ENCODE measurements at regions not wholly inside any gene's neighbourhood (a gene's known extent, or its start where the extent isn't known, plus 50 kb on each side); places are given as distances from the start of the nearest gene placed in this dataset.

DNA sequence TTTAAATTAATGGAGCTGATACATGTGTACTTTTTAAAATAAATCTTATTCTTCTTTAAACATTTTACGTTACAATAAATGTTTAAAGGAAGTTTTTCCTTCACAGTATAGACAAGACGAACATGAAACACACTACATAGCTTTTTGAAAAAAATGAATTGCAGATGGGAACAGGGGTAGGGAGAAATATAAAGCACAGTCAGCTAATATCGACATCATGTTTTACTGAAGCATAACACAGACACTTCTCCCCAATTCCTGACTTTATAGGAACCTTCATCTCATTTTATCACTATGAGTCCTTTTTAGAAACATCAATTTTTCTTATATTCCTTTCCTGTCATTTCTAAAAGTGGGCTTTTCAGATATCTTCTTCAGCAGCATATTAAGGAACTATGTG, 153.5 kb downstream of the MACC1 start:
- Histone ChIP-seq H3K27me3 (ENCODE audit: control insufficient read depth in 2 of 2, insufficient read depth in 2 of 2, low read length in 2 of 2) (no peaks in the 10 kb centered on the region), H3K79me2 (ENCODE audit: control insufficient read depth, insufficient read depth, low read length) (no peaks in the 10 kb centered on the region), H3K9me3 (replicated peaks; ENCODE audit: control insufficient read depth, insufficient read depth, low read length) (no peaks in the 10 kb centered on the region), H3K4me1 (ENCODE audit: control insufficient read depth, extremely low read depth, insufficient read depth, low read length) (no peaks in the 10 kb centered on the region), H4K20me1 (replicated peaks; ENCODE audit: control insufficient read depth, extremely low read depth, insufficient read depth, low read length) (no peaks in the 10 kb centered on the region), H3K36me3 (ENCODE audit: control insufficient read depth in 2 of 2, extremely low read depth in 1 of 2, insufficient read depth in 2 of 2, low read length in 2 of 2) (no peaks in the 10 kb centered on the region), H3K9me1 (replicated peaks; ENCODE audit: control insufficient read depth, extremely low read depth, insufficient read depth, low read length) (no peaks in the 10 kb centered on the region), H3K4me2 (ENCODE audit: insufficient read depth, low read length) (no peak overlapping the region), H3K9ac (replicated peaks; ENCODE audit: extremely low read depth, insufficient read depth, low read length) (no peak overlapping the region), H3K4me3 (replicated peaks in 1 of 3; ENCODE audit: insufficient read depth in 1 of 3, low read depth in 1 of 3, low read length in 3 of 3) (no peak overlapping the region), H2AFZ (ENCODE audit: low read depth, low read length) (no peak overlapping the region), H3K27ac (ENCODE audit: insufficient read depth, low read depth, low read length) (no peak overlapping the region)
- no TSS peak for BruUV-seq (replicated peaks)
- DNase-seq (ENCODE audit: low read depth, low spot score) (no peak), FAIRE-seq (no peak)
- intact Hi-C loops (cut with micrococcal nuclease) (no loop called here), dilution Hi-C loops (cut with MboI; ENCODE audit: extremely low pct_ligation_motif_present, low sequenced_read_pairs) (no loop called here)
- TF ChIP-seq, protein P1, sequence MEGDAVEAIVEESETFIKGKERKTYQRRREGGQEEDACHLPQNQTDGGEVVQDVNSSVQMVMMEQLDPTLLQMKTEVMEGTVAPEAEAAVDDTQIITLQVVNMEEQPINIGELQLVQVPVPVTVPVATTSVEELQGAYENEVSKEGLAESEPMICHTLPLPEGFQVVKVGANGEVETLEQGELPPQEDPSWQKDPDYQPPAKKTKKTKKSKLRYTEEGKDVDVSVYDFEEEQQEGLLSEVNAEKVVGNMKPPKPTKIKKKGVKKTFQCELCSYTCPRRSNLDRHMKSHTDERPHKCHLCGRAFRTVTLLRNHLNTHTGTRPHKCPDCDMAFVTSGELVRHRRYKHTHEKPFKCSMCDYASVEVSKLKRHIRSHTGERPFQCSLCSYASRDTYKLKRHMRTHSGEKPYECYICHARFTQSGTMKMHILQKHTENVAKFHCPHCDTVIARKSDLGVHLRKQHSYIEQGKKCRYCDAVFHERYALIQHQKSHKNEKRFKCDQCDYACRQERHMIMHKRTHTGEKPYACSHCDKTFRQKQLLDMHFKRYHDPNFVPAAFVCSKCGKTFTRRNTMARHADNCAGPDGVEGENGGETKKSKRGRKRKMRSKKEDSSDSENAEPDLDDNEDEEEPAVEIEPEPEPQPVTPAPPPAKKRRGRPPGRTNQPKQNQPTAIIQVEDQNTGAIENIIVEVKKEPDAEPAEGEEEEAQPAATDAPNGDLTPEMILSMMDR (IDR thresholded peaks at IDR 0.05; ENCODE audit: extremely low read depth in 1 of 2, insufficient read depth in 1 of 2, low read depth in 1 of 2, low read length in 2 of 2), result no peak
- TF ChIP-seq GATA2 (IDR thresholded peaks at IDR 0.05; ENCODE audit: insufficient read depth, insufficient read length, low read depth, low read length) (no peak), POLR2A (IDR thresholded peaks at IDR 0.05; ENCODE audit: low read depth, low read length) (no peak), EZH2 (IDR thresholded peaks at IDR 0.05; ENCODE audit: borderline replicate concordance, low read depth, low read length, severe bottlenecking) (no peak), FOS (IDR thresholded peaks at IDR 0.05; ENCODE audit: borderline replicate concordance, insufficient read depth, low read length) (no peak), POLR2AphosphoS5 (IDR thresholded peaks at IDR 0.05; ENCODE audit: insufficient read depth, low read depth, low read length) (no peak), JUN (IDR thresholded peaks at IDR 0.05; ENCODE audit: borderline replicate concordance, insufficient read depth, insufficient read length, low read depth) (no peak), MYC (IDR thresholded peaks at IDR 0.05; ENCODE audit: low read depth, low read length) (no peak)
- TF ChIP-seq, protein P2, sequence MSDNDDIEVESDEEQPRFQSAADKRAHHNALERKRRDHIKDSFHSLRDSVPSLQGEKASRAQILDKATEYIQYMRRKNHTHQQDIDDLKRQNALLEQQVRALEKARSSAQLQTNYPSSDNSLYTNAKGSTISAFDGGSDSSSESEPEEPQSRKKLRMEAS (IDR thresholded peaks at IDR 0.05; ENCODE audit: insufficient read depth, insufficient read length), result no peak
- ChIA-PET POLR2A (no interaction called here), CTCF (interaction anchor here (0.9 to 1.0 kb wide), 2 partner anchors 16 to 40 kb away, joined by 3 to 4 read pairs; no protein-coding TSS in a partner anchor)
